Common myeloid progenitor, CD34-positive (primary cell): ENCODE measurements at regions not wholly inside any gene's neighbourhood (a gene's known extent, or its start where the extent isn't known, plus 50 kb on each side); places are given as distances from the start of the nearest gene placed in this dataset.

Experiments
- CTCF ChIA-PET: fragments of 350-600 bp; sonication (Branson Sonifier 250); formaldehyde crosslinking; loops from one replicate; lab custom pipeline; 2021; ENCODE audit warnings: antibody characterized with exemption; lab: Charles Lee
- POLR2A ChIA-PET: fragments of 350-600 bp; sonication (Branson Sonifier 250); formaldehyde crosslinking; loops from one replicate; lab custom pipeline; 2021; ENCODE audit warnings: antibody characterized with exemption; lab: Charles Lee
- DNase-seq, 3 donors: peaks; one replicate each; pipeline versions ENCODE4 v3.0.0 to v3.0.0-alpha.2; 2013
- H3K27ac ChIP-seq, 2 experiments: 1 replicate in 1 of 2; 2 replicates in 1 of 2; pipeline ENCODE4 v1.7.0; 2013; ENCODE audit warnings: inconsistent platforms in 2 of 2, low read length in 2 of 2, mild to moderate bottlenecking in 2 of 2, low read depth in 1 of 2, moderate library complexity in 1 of 2; ENCODE audit not compliant: severe bottlenecking in 2 of 2, insufficient read depth in 1 of 2, poor library complexity in 1 of 2
- H3K27me3 ChIP-seq, 5 experiments: replicated peaks in 2 of 5; 1 replicate in 3 of 5; 2 replicates in 2 of 5; pipeline versions ENCODE4 v1.6.1 to v1.7.0; 2013; ENCODE audit warnings: low read length in 4 of 5, mild to moderate bottlenecking in 2 of 5, moderate library complexity in 2 of 5, inconsistent platforms in 1 of 5; ENCODE audit not compliant: insufficient read depth in 5 of 5, control insufficient read depth in 4 of 5
- H3K36me3 ChIP-seq, 4 experiments: 1 replicate in 2 of 4; 2 replicates in 2 of 4; pipeline versions ENCODE4 v1.6.1 to v1.7.0; 2013; ENCODE audit warnings: low read length in 3 of 4, control low read depth in 1 of 4, mild to moderate bottlenecking in 1 of 4; ENCODE audit not compliant: control insufficient read depth in 4 of 4, insufficient read depth in 4 of 4
- H3K4me1 ChIP-seq, 4 experiments: 1 replicate in 3 of 4; 2 replicates in 1 of 4; pipeline versions ENCODE4 v1.6.1 to v1.7.1; 2013; ENCODE audit warnings: low read length in 3 of 4, mild to moderate bottlenecking in 3 of 4, control low read depth in 1 of 4, inconsistent platforms in 1 of 4, moderate library complexity in 1 of 4; ENCODE audit not compliant: control insufficient read depth in 4 of 4, insufficient read depth in 4 of 4; ENCODE audit errors: control extremely low read depth in 1 of 4
- H3K4me3 ChIP-seq, 7 experiments: 1 replicate in 4 of 7; 2 replicates in 3 of 7; pipeline versions ENCODE4 v1.5.1 to v1.7.0; 2013; ENCODE audit warnings: mild to moderate bottlenecking in 7 of 7, low read length in 6 of 7, moderate library complexity in 6 of 7, inconsistent platforms in 2 of 7, low read depth in 2 of 7, control low read depth in 1 of 7; ENCODE audit not compliant: insufficient read depth in 4 of 7, control insufficient read depth in 1 of 7; ENCODE audit errors: extremely low read depth in 1 of 7
- H3K9me3 ChIP-seq, 5 experiments: 1 replicate in 4 of 5; 2 replicates in 1 of 5; pipeline versions ENCODE4 v1.6.1 to v1.7.1; 2013; ENCODE audit warnings: low read length in 4 of 5, mild to moderate bottlenecking in 2 of 5, inconsistent platforms in 1 of 5, low read depth in 1 of 5, moderate library complexity in 1 of 5; ENCODE audit not compliant: control insufficient read depth in 4 of 5, insufficient read depth in 2 of 5; ENCODE audit errors: control extremely low read depth in 1 of 5
- WGBS: methylation state at CpG from one replicate; pipeline ENCODE4 v1.1.5; 2013; ENCODE audit not compliant: insufficient coverage; 5-methylcytosine and 5-hydroxymethylcytosine counted together

GRCh38 chr17:65430209-65430833 is 131.1 kb downstream of the AXIN2 start:
- Histone ChIP-seq H3K4me3 (no peak overlapping the region), H3K4me1 (no peaks in the 10 kb centered on the region), H3K27me3 (peaks cover 0 to 11% (median 0%) of the 10 kb centered on the region in 5 experiments), H3K27ac (no peak overlapping the region), H3K9me3 (peaks cover 0 to 14% (median 4%) of the 10 kb centered on the region in 5 experiments), H3K36me3 (no peaks in the 10 kb centered on the region)
- CTCF ChIA-PET: no interaction called here
- no peak for DNase-seq
- POLR2A ChIA-PET: no interaction called here
- WGBS: 70% methylated on average over 8 of the region's 9 CpGs

- H3K4me1 ChIP-seq: no peaks in the 10 kb centered on the region
- peaks cover 0 to 9% (median 0%) of the 10 kb centered on the region in 5 experiments for H3K9me3 ChIP-seq
- H3K4me3 ChIP-seq: no peak overlapping the region
- no peak for DNase-seq
- ChIA-PET POLR2A (no interaction called here), CTCF (no interaction called here)
- WGBS: 91% methylated on average over 6 of the region's 9 CpGs
- peaks cover 0 to 2% (median 2%) of the 10 kb centered on the region in 5 experiments for H3K27me3 ChIP-seq
- no peaks in the 10 kb centered on the region for H3K36me3 ChIP-seq
- no peak overlapping the region for H3K27ac ChIP-seq
Observed at GRCh38 chr17:65423346-65424140, 137.9 kb downstream of the AXIN2 start.

- WGBS: 69% methylated on average over 2 of the region's 3 CpGs
- DNase-seq: no peak
- Histone ChIP-seq H3K4me3 (no peak overlapping the region), H3K27me3 (peaks cover 0 to 10% (median 4%) of the 10 kb centered on the region in 5 experiments), H3K4me1 (no peaks in the 10 kb centered on the region), H3K36me3 (no peaks in the 10 kb centered on the region), H3K27ac (no peak overlapping the region), H3K9me3 (no peaks in the 10 kb centered on the region)
- ChIA-PET CTCF (interaction anchor here (0.6 kb wide), 1 partner anchor 1402 kb away, joined by 4 read pairs; no protein-coding TSS in a partner anchor), POLR2A (no interaction called here)
Observed at GRCh38 chr17:65418622-65419021, 142.8 kb downstream of the AXIN2 start.

GRCh38 chr17:65417406-65418221 is 143.8 kb downstream of the AXIN2 start:
- H3K27ac ChIP-seq: no peak overlapping the region
- no peaks in the 10 kb centered on the region for H3K9me3 ChIP-seq
- WGBS: 95% methylated on average over 7 of the region's 7 CpGs
- no peak overlapping the region for H3K4me3 ChIP-seq
- H3K36me3 ChIP-seq: no peaks in the 10 kb centered on the region
- ChIA-PET POLR2A (no interaction called here), CTCF (no interaction called here)
- H3K27me3 ChIP-seq: peaks cover 0 to 10% (median 4%) of the 10 kb centered on the region in 5 experiments
- H3K4me1 ChIP-seq: no peaks in the 10 kb centered on the region
- no peak for DNase-seq

- DNase-seq: no peak
- POLR2A ChIA-PET: no interaction called here
- H3K9me3 ChIP-seq: peaks cover 0 to 8% (median 2%) of the 10 kb centered on the region in 5 experiments
- H3K36me3 ChIP-seq: no peaks in the 10 kb centered on the region
- CTCF ChIA-PET: no interaction called here
- H3K4me3 ChIP-seq: no peak overlapping the region
- WGBS: 89% methylated on average over 1 of the region's 5 CpGs
- no peak overlapping the region for H3K27ac ChIP-seq
- H3K27me3 ChIP-seq: peaks cover 0 to 10% (median 4%) of the 10 kb centered on the region in 5 experiments
- H3K4me1 ChIP-seq: no peaks in the 10 kb centered on the region
Observed at GRCh38 chr17:65415991-65416390, 145.5 kb downstream of the AXIN2 start.

GRCh38 chr17:65413390-65413789 is 148.1 kb downstream of the AXIN2 start:
- CTCF ChIA-PET: no interaction called here
- Histone ChIP-seq H3K4me1 (no peaks in the 10 kb centered on the region), H3K9me3 (peaks cover 0 to 12% (median 3%) of the 10 kb centered on the region in 5 experiments), H3K27ac (no peak overlapping the region), H3K27me3 (peaks cover 0 to 6% (median 4%) of the 10 kb centered on the region in 5 experiments), H3K4me3 (no peak overlapping the region), H3K36me3 (no peaks in the 10 kb centered on the region)
- POLR2A ChIA-PET: no interaction called here
- DNase-seq: no peak
- WGBS: 90% methylated on average over 2 of the region's 2 CpGs
